ENCODE measurements at regions not wholly inside any gene's neighbourhood (a gene's known extent, or its start where the extent isn't known, plus 50 kb on each side); places are given as distances from the start of the nearest gene placed in this dataset.

- Histone ChIP-seq H3K4me1 (peaks cover 19 to 28% of the 10 kb centered on the region in 2 donors), H3K4me3 (replicated peaks in 1 of 3) (no peak overlapping the region), H3K36me3 (no peaks in the 10 kb centered on the region), H3K27ac (peak overlapping the region in 2 of 3 donors; percentile 47 to 64), H3K27me3 (no peaks in the 10 kb centered on the region), H3K9me3 (no peaks in the 10 kb centered on the region)
- TF ChIP-seq POLR2A (IDR thresholded peaks at IDR 0.05) = no peak
- TF ChIP-seq CTCF (IDR thresholded peaks at IDR 0.05) = no peak
- DNase-seq = no peak
- 67 to 68% methylated on average over 2 of the region's 2 CpGs for WGBS, 2 donors
- intact Hi-C loops (cut with DNase I) = no loop called here
Measured at GRCh38 chr2:220106065-220106464, 478.6 kb downstream of the SLC4A3 start.

GRCh38 chr2:220107380-220107791 is 480.0 kb downstream of the SLC4A3 start:
- Histone ChIP-seq H3K4me3 (replicated peaks in 1 of 3) (no peak overlapping the region), H3K4me1 (peaks cover 19 to 28% of the 10 kb centered on the region in 2 donors), H3K9me3 (no peaks in the 10 kb centered on the region), H3K36me3 (no peaks in the 10 kb centered on the region), H3K27me3 (no peaks in the 10 kb centered on the region), H3K27ac (no peak overlapping the region)
- intact Hi-C loops (cut with DNase I) = no loop called here
- no peak for TF ChIP-seq CTCF (IDR thresholded peaks at IDR 0.05)
- TF ChIP-seq POLR2A (IDR thresholded peaks at IDR 0.05) = no peak
- DNase-seq = no peak
- 89% methylated on average over 4 of the region's 4 CpGs for WGBS, 2 donors

GRCh38 chr2:220114443-220114842 is 487.0 kb downstream of the SLC4A3 start:
- no peak for TF ChIP-seq POLR2A (IDR thresholded peaks at IDR 0.05)
- TF ChIP-seq CTCF (IDR thresholded peaks at IDR 0.05) = no peak
- intact Hi-C loops (cut with DNase I) = no loop called here
- Histone ChIP-seq H3K4me1 (no peaks in the 10 kb centered on the region), H3K27me3 (no peaks in the 10 kb centered on the region), H3K4me3 (replicated peaks in 1 of 3) (no peak overlapping the region), H3K9me3 (no peaks in the 10 kb centered on the region), H3K27ac (no peak overlapping the region), H3K36me3 (no peaks in the 10 kb centered on the region)
- WGBS, 2 donors = 90 to 94% methylated on average over 1 of the region's 1 CpG
- no peak for DNase-seq

GRCh38 chr2:220117025-220117424 is 489.6 kb downstream of the SLC4A3 start:
- Histone ChIP-seq H3K36me3 (no peaks in the 10 kb centered on the region), H3K27me3 (no peaks in the 10 kb centered on the region), H3K4me1 (no peaks in the 10 kb centered on the region), H3K4me3 (replicated peaks in 1 of 3) (no peak overlapping the region), H3K27ac (no peak overlapping the region), H3K9me3 (no peaks in the 10 kb centered on the region)
- WGBS, 2 donors = 64 to 76% methylated on average over 5 of the region's 5 CpGs
- no peak for DNase-seq
- intact Hi-C loops (cut with DNase I) = no loop called here
- TF ChIP-seq CTCF (IDR thresholded peaks at IDR 0.05) (no peak), POLR2A (IDR thresholded peaks at IDR 0.05) (no peak)

GRCh38 chr2:220120041-220120440 is 492.6 kb downstream of the SLC4A3 start:
- H3K4me1 ChIP-seq = no peaks in the 10 kb centered on the region
- H3K27me3 ChIP-seq = no peaks in the 10 kb centered on the region
- no peak overlapping the region for H3K4me3 ChIP-seq (replicated peaks in 1 of 3)
- TF ChIP-seq POLR2A (IDR thresholded peaks at IDR 0.05) (no peak), CTCF (IDR thresholded peaks at IDR 0.05) (no peak)
- DNase-seq = no peak
- H3K36me3 ChIP-seq = no peaks in the 10 kb centered on the region
- no peaks in the 10 kb centered on the region for H3K9me3 ChIP-seq
- 81 to 87% methylated on average over 2 of the region's 2 CpGs for WGBS, 2 donors
- intact Hi-C loops (cut with DNase I) = no loop called here
- no peak overlapping the region for H3K27ac ChIP-seq

All from thyroid gland (tissue), 4 donors.